ENCODE measurements at regions not wholly inside any gene's neighbourhood (a gene's known extent, or its start where the extent isn't known, plus 50 kb on each side); places are given as distances from the start of the nearest gene placed in this dataset.
"Not testable (repeated sequence)": the region's sequence is repeated elsewhere in the genome, so short reads cannot be mapped to it uniquely, and the experiment has no call there.

- DNase-seq; H3K4me3 Mint-ChIP-seq (ENCODE audit: low read depth, unreplicated experiment); CTCF ChIA-PET: not testable (repeated sequence)
Observed at GRCh38 chr9:91512235-91512634, 88.6 kb upstream of the NFIL3 start.

DNA sequence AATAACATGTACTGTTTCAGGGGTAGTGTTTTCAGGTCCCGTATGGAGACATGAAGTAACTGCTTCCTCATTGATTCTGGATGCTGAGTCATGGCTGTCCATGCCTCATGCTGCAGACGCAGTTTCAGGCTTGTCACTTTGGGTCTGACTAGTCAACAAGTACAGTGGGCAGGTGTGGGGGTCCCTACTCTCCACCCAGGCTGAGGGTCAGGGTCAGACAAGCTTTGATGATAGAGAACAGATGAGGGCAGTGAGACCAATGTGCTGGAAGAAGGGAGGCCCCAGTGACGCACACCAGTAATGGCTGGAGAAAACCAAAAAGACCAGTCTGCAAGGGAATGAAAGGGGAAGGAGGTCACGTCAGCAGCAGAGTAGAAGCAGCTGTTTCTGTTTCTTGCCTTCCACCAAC lies 80.0 kb upstream of the NFIL3 start:
- no TSS peak for BruUV-seq (replicated peaks)
- TF ChIP-seq CTCF (IDR thresholded peaks at IDR 0.05; ENCODE audit: unreplicated experiment), result no peak
- H3K4me1 Mint-ChIP-seq (ENCODE audit: low read depth, unreplicated experiment), result peaks cover 21% of the 10 kb centered on the region
- H3K27me3 Mint-ChIP-seq (ENCODE audit: unreplicated experiment), result no peaks in the 10 kb centered on the region
- no peak for DNase-seq
- no peaks in the 10 kb centered on the region for H3K9me3 Mint-ChIP-seq (ENCODE audit: low read depth, unreplicated experiment)
- CTCF ChIA-PET, result no interaction called here
- H3K36me3 Mint-ChIP-seq (ENCODE audit: insufficient read depth, unreplicated experiment), result no peaks in the 10 kb centered on the region
- no peak overlapping the region for H3K27ac Mint-ChIP-seq (ENCODE audit: unreplicated experiment)
- no peak overlapping the region for H3K4me3 Mint-ChIP-seq (ENCODE audit: low read depth, unreplicated experiment)
- intact Hi-C loops (cut with micrococcal nuclease; ENCODE audit: unreplicated experiment), result no loop called here

More at GRCh38 chr9:91512235-91512634, 88.6 kb upstream of the NFIL3 start:
- H3K9me3 Mint-ChIP-seq (ENCODE audit: low read depth, unreplicated experiment); H3K4me1 Mint-ChIP-seq (ENCODE audit: low read depth, unreplicated experiment); H3K27me3 Mint-ChIP-seq (ENCODE audit: unreplicated experiment); BruUV-seq (replicated peaks); intact Hi-C loops (cut with micrococcal nuclease; ENCODE audit: unreplicated experiment); H3K27ac Mint-ChIP-seq (ENCODE audit: unreplicated experiment); H3K36me3 Mint-ChIP-seq (ENCODE audit: insufficient read depth, unreplicated experiment): not testable (repeated sequence)

GRCh38 chr9:91502913-91503672 lies 79.5 kb upstream of the NFIL3 start:
- no peak overlapping the region for H3K27ac Mint-ChIP-seq (ENCODE audit: unreplicated experiment)
- no peaks in the 10 kb centered on the region for H3K36me3 Mint-ChIP-seq (ENCODE audit: insufficient read depth, unreplicated experiment)
- intact Hi-C loops (cut with micrococcal nuclease; ENCODE audit: unreplicated experiment), result no loop called here
- peaks cover 21% of the 10 kb centered on the region for H3K4me1 Mint-ChIP-seq (ENCODE audit: low read depth, unreplicated experiment)
- H3K27me3 Mint-ChIP-seq (ENCODE audit: unreplicated experiment), result no peaks in the 10 kb centered on the region
- no peak overlapping the region for H3K4me3 Mint-ChIP-seq (ENCODE audit: low read depth, unreplicated experiment)
- no peaks in the 10 kb centered on the region for H3K9me3 Mint-ChIP-seq (ENCODE audit: low read depth, unreplicated experiment)
- BruUV-seq (replicated peaks), result no TSS peak
- no peak for TF ChIP-seq CTCF (IDR thresholded peaks at IDR 0.05; ENCODE audit: unreplicated experiment)
- CTCF ChIA-PET, result no interaction called here
- no peak for DNase-seq

GRCh38 chr9:91502475-91502874 lies 78.8 kb upstream of the NFIL3 start:
- CTCF ChIA-PET, result interaction anchor here (0.6 kb wide), 1 partner anchor 224 kb away, joined by 3 read pairs; no protein-coding TSS in a partner anchor
- no peaks in the 10 kb centered on the region for H3K36me3 Mint-ChIP-seq (ENCODE audit: insufficient read depth, unreplicated experiment)
- BruUV-seq (replicated peaks), result no TSS peak

More at GRCh38 chr9:91502475-91502874, 78.8 kb upstream of the NFIL3 start:
- no peak for TF ChIP-seq CTCF (IDR thresholded peaks at IDR 0.05; ENCODE audit: unreplicated experiment)
- no peaks in the 10 kb centered on the region for H3K9me3 Mint-ChIP-seq (ENCODE audit: low read depth, unreplicated experiment)
- intact Hi-C loops (cut with micrococcal nuclease; ENCODE audit: unreplicated experiment), result no loop called here
- no peak for DNase-seq
- H3K27ac Mint-ChIP-seq (ENCODE audit: unreplicated experiment), result no peak overlapping the region
- H3K4me3 Mint-ChIP-seq (ENCODE audit: low read depth, unreplicated experiment), result no peak overlapping the region
- H3K4me1 Mint-ChIP-seq (ENCODE audit: low read depth, unreplicated experiment), result peaks cover 21% of the 10 kb centered on the region
- no peaks in the 10 kb centered on the region for H3K27me3 Mint-ChIP-seq (ENCODE audit: unreplicated experiment)
